Suprapubic skin (tissue), 3 donors: ENCODE measurements at regions not wholly inside any gene's neighbourhood (a gene's known extent, or its start where the extent isn't known, plus 50 kb on each side); places are given as distances from the start of the nearest gene placed in this dataset.

Experiments
- CTCF ChIP-seq, 2 donors: fragments of 200-600 bp in 1 of 2; fragments of 450-650 bp in 1 of 2; sonication (generic) in 1 of 2; IDR thresholded peaks; one replicate each; pipeline ENCODE4 v1.5.1; 2016 to 2019; ENCODE audit warnings: antibody characterized with exemption in 2 of 2, mild to moderate bottlenecking in 1 of 2, moderate library complexity in 1 of 2
- POLR2A ChIP-seq, 2 donors: fragments of 450-650 bp; IDR thresholded peaks; one replicate each; pipeline ENCODE4 v1.6.1; 2017; ENCODE audit warnings: antibody characterized with exemption in 2 of 2, mild to moderate bottlenecking in 2 of 2, moderate library complexity in 2 of 2

- TF ChIP-seq CTCF (IDR thresholded peaks at IDR 0.05) (no peak), POLR2A (IDR thresholded peaks at IDR 0.05) (no peak)
Measured at GRCh38 chr1:228861832-228862180, 126.5 kb downstream of the RHOU start.
